Calu3 (cell line): ENCODE measurements at regions not wholly inside any gene's neighbourhood (a gene's known extent, or its start where the extent isn't known, plus 50 kb on each side); places are given as distances from the start of the nearest gene placed in this dataset.

Experiments
- BruUV-seq: library from RNA; stranded (reverse); fragments of 400-500 nt; replicated peaks from 2 replicates; lab custom pipeline; 2021; lab: Mats Ljungman, UMichigan
- CTCF ChIA-PET: fragments of 300-600 bp; sonication (Branson Sonifier 250); formaldehyde crosslinking; loops from one replicate; lab custom pipeline; 2022; ENCODE audit warnings: antibody characterized with exemption; lab: Charles Lee
- DNase-seq: peaks from one replicate; pipeline ENCODE4 v3.0.0; 2022
- H3K27ac Mint-ChIP-seq: one replicate; pipeline ENCODE4 v1.8.0; 2022; ENCODE audit warnings: mixed read lengths; ENCODE audit not compliant: unreplicated experiment
- H3K27me3 Mint-ChIP-seq: one replicate; pipeline ENCODE4 v1.8.0; 2022; ENCODE audit warnings: mixed read lengths; ENCODE audit not compliant: unreplicated experiment
- H3K36me3 Mint-ChIP-seq: one replicate; pipeline ENCODE4 v1.8.0; 2022; ENCODE audit warnings: mild to moderate bottlenecking, moderate library complexity, mixed read lengths; ENCODE audit not compliant: insufficient read depth, unreplicated experiment
- H3K4me1 Mint-ChIP-seq: one replicate; pipeline ENCODE4 v1.8.0; 2022; ENCODE audit warnings: mild to moderate bottlenecking, low read depth, mixed read lengths; ENCODE audit not compliant: unreplicated experiment
- H3K4me3 Mint-ChIP-seq: one replicate; pipeline ENCODE4 v1.8.0; 2022; ENCODE audit warnings: mild to moderate bottlenecking, low read depth, moderate library complexity, mixed read lengths; ENCODE audit not compliant: unreplicated experiment
- H3K9me3 Mint-ChIP-seq: one replicate; pipeline ENCODE4 v1.8.0; 2022; ENCODE audit warnings: low read depth, mixed read lengths; ENCODE audit not compliant: unreplicated experiment
- intact Hi-C: fragments of 100-400 bp; cut with micrococcal nuclease; formaldehyde crosslinking; loops from one replicate; pipeline ENCODE4 v1.10.0; 2022; ENCODE audit not compliant: unreplicated experiment
- TF ChIP-seq, protein P1 (sequence below): fragments of 200-600 bp; IDR thresholded peaks from one replicate; pipeline ENCODE4 v1.8.0; 2022; ENCODE audit warnings: antibody characterized with exemption; ENCODE audit not compliant: unreplicated experiment

DNA sequence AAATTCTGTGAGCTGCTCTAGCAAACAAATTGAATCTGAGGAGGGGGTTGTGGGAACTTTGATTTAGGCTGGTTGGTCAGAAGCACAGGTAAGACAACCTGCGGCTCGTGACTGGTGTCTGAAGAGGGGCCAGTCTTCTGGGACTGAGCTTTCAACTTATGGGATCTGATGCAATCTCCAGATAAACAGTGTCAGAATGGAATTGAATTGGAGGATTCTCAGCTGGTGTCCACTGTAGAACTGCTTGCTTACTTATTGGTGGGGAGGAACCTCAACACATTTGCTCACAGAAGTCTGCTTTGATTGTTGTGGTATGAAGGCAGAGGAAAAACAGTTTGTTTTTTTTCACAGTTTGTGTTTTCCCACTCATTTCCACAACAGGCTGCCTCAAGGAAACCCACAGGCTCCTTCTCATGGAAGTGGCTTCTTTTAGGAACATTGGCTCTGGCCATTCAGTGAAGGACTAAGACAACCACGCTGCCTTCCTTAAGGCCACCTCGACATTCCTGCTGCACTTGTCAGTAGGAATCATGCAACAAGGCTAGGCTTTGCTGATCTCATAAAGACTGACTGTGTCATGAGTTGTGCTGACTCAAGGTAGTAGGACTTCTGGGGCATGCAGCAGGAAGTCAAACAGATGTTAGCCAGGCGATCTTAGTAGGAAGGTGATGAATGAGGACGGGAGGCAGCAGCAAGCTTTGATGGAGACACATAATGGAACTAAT lies 104.7 kb downstream of the TSN start:
- Mint-ChIP-seq H3K27me3 (peaks cover 85% of the 10 kb centered on the region), H3K36me3 (no peaks in the 10 kb centered on the region), H3K9me3 (no peaks in the 10 kb centered on the region), H3K4me1 (no peaks in the 10 kb centered on the region), H3K4me3 (no peak overlapping the region), H3K27ac (no peak overlapping the region)
- CTCF ChIA-PET = no interaction called here
- intact Hi-C loops = no loop called here
- TF ChIP-seq, protein P1, sequence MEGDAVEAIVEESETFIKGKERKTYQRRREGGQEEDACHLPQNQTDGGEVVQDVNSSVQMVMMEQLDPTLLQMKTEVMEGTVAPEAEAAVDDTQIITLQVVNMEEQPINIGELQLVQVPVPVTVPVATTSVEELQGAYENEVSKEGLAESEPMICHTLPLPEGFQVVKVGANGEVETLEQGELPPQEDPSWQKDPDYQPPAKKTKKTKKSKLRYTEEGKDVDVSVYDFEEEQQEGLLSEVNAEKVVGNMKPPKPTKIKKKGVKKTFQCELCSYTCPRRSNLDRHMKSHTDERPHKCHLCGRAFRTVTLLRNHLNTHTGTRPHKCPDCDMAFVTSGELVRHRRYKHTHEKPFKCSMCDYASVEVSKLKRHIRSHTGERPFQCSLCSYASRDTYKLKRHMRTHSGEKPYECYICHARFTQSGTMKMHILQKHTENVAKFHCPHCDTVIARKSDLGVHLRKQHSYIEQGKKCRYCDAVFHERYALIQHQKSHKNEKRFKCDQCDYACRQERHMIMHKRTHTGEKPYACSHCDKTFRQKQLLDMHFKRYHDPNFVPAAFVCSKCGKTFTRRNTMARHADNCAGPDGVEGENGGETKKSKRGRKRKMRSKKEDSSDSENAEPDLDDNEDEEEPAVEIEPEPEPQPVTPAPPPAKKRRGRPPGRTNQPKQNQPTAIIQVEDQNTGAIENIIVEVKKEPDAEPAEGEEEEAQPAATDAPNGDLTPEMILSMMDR = no peak
- no peak for DNase-seq
- no TSS peak for BruUV-seq

DNA sequence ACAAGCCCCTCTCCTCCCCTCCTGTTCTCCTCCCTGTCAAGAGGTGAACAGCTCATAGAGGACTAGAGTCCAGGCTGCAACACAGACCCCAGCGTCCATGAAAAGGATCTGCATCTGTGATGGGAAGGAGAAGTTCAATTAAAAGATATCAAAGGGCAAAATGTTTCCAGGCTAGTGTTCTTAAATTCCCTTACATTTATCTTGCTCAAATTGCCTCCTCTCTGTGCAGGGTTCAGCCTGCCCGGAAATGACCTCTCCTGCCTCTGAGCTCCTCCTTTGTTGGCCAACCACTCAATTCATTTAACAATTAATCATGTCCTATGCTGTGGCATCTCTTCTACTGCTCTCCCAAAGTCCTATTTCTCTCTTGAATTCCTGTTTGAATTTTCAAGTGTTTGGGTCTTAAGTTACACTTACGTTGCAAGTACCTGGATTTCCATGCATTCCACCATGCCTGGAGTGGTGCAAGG lies 105.3 kb downstream of the TSN start:
- DNase-seq = no peak
- no peaks in the 10 kb centered on the region for H3K9me3 Mint-ChIP-seq
- H3K27me3 Mint-ChIP-seq = peaks cover 82% of the 10 kb centered on the region
- intact Hi-C loops = no loop called here
- H3K4me3 Mint-ChIP-seq = no peak overlapping the region
- H3K4me1 Mint-ChIP-seq = no peaks in the 10 kb centered on the region
- no peaks in the 10 kb centered on the region for H3K36me3 Mint-ChIP-seq
- CTCF ChIA-PET = no interaction called here
- no TSS peak for BruUV-seq
- no peak overlapping the region for H3K27ac Mint-ChIP-seq
- TF ChIP-seq, protein P1 = no peak

DNA sequence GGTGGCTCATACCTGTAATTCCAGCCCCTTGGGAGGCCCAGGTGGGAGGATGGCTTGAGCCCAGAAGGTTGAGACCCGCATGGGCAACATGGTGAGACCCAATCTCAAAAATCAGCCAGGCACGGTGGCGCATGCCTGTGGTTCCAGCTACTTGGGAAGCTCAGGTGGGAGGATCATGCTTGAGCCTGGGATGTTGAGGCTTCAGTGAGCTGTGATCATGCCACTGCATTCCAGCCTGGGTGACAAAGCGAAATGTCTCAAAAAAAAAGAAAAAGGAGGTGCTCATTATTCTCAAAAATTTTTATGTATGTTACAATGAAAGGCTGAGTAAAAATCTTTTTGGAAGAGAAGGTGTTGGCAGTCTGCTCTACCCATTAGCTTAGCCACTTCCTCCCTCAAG lies 106.8 kb downstream of the TSN start:
- intact Hi-C loops = no loop called here
- Mint-ChIP-seq H3K9me3 (no peaks in the 10 kb centered on the region), H3K36me3 (no peaks in the 10 kb centered on the region), H3K4me1 (no peaks in the 10 kb centered on the region), H3K4me3 (no peak overlapping the region), H3K27ac (no peak overlapping the region), H3K27me3 (peaks cover 82% of the 10 kb centered on the region)
- DNase-seq = no peak
- TF ChIP-seq, protein P1 = no peak
- no TSS peak for BruUV-seq
- CTCF ChIA-PET = no interaction called here

DNA sequence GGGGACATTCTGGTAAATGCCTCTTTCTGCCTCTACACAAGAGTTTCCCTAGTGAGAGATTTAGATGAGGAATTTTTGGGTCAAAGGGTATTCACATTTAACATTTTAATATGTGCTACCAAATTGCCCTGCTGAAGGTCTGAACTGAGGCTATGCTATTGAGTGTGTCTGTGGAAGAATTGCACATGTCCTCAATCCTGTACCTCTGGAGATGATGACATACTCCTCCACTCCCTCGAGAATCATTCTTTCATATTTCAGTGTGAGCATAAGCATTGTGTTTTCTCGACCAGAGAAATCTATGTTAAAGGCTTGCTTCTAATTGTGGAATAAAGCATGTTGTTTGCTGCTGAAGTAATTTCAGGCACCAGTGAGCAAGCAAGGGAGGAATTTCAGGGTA lies 110.5 kb downstream of the TSN start:
- no peaks in the 10 kb centered on the region for H3K4me1 Mint-ChIP-seq
- H3K36me3 Mint-ChIP-seq = no peaks in the 10 kb centered on the region
- no peak for DNase-seq
- BruUV-seq = no TSS peak
- no peak overlapping the region for H3K27ac Mint-ChIP-seq
- H3K4me3 Mint-ChIP-seq = no peak overlapping the region
- intact Hi-C loops = no loop called here
- H3K9me3 Mint-ChIP-seq = no peaks in the 10 kb centered on the region
- CTCF ChIA-PET = interaction anchor here (0.9 kb wide), 1 partner anchor 32 kb away, joined by 3 read pairs; no protein-coding TSS in a partner anchor
- TF ChIP-seq, protein P1 = no peak
- peaks cover 82% of the 10 kb centered on the region for H3K27me3 Mint-ChIP-seq
